ENCODE measurements at regions not wholly inside any gene's neighbourhood (a gene's known extent, or its start where the extent isn't known, plus 50 kb on each side); places are given as distances from the start of the nearest gene placed in this dataset.
"Not testable (repeated sequence)": the region's sequence is repeated elsewhere in the genome, so short reads cannot be mapped to it uniquely, and the experiment has no call there.

DNA sequence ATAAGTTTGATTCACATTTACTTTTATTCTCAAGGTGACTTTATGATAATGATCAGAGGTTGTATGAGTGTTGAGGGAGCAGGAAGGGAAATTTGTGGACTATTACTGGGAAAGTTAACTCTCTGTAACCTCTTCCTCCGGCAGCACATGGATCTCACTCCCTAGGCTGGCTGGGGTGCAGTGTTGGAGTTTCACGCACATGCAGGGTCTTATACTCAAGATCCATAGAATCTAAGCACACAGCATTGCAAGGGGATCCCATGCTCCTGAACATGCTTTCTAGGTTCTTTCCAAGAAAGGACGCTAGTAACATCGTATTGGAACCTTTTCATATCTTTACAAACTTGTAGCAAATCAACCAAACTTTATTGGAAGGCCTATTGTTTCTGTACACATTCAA, 757.6 kb upstream of the TPTE start:
- Mint-ChIP-seq H3K4me3 (no peak overlapping the region), H3K36me3 (no peaks in the 10 kb centered on the region), H3K9me3 (no peaks in the 10 kb centered on the region)

GRCh38 chr21:9764294-9764693, 757.1 kb upstream of the TPTE start:
- not testable (repeated sequence) for H3K4me1 Mint-ChIP-seq, H3K9me3 Mint-ChIP-seq, H3K4me3 Mint-ChIP-seq, H3K36me3 Mint-ChIP-seq, H3K27ac Mint-ChIP-seq, H3K27me3 Mint-ChIP-seq

More for the DNA sequence above, 757.6 kb upstream of the TPTE start:
- no peaks in the 10 kb centered on the region for H3K27me3 Mint-ChIP-seq
- H3K4me1 Mint-ChIP-seq: no peaks in the 10 kb centered on the region
- no peak overlapping the region for H3K27ac Mint-ChIP-seq

- not testable (repeated sequence) for H3K9me3 Mint-ChIP-seq, H3K4me1 Mint-ChIP-seq, H3K36me3 Mint-ChIP-seq, H3K27me3 Mint-ChIP-seq, H3K27ac Mint-ChIP-seq, H3K4me3 Mint-ChIP-seq
These were observed 755.8 kb upstream of the TPTE start for GRCh38 chr21:9765538-9765937.

- H3K27ac Mint-ChIP-seq, H3K4me3 Mint-ChIP-seq, H3K27me3 Mint-ChIP-seq, H3K9me3 Mint-ChIP-seq, H3K4me1 Mint-ChIP-seq, H3K36me3 Mint-ChIP-seq: not testable (repeated sequence)
These were observed 754.3 kb upstream of the TPTE start for GRCh38 chr21:9766890-9767591.

DNA sequence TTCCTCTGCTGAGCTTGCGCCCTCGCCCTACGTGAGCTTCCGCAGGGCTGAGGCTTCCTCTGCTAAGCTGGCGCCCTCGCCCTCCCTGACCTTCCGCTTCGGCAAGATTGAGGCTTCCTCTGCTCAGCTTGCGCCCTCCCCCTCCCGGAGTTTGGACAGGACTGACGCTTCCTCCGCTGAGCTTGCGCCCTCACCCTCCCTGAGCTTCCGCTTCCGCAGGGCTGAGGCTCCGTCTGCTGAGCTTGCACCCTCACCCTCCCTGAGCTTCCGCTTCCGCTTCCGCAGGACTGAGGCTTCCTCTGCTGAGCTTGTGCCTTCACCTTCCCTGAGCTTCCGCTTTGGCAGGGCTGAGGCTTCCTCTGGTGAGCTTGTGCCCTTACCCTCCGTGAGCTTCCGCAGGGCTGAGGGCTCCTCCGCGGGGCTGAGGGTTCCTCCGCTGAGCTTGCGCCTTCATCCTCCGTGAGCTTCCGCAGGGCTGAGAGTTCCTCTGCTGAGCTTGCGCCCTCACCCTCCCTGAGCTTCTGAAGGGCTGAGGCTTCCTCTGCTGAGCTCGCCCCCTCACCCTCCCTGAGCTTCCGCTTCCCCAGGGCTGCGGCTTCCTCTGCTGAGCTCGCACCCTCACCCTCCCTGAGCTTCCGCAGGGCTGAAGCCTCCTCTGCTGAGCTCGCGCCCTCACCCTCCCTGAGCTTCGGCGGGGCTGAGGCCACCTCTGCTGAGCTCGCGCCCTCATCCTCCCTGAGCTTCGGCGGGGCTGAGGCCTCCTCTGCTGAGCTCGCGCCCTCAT, 753.6 kb upstream of the TPTE start:
- Mint-ChIP-seq H3K9me3 (no peaks in the 10 kb centered on the region), H3K27me3 (no peaks in the 10 kb centered on the region), H3K4me1 (no peaks in the 10 kb centered on the region), H3K36me3 (no peaks in the 10 kb centered on the region), H3K4me3 (no peak overlapping the region), H3K27ac (no peak overlapping the region)

DNA sequence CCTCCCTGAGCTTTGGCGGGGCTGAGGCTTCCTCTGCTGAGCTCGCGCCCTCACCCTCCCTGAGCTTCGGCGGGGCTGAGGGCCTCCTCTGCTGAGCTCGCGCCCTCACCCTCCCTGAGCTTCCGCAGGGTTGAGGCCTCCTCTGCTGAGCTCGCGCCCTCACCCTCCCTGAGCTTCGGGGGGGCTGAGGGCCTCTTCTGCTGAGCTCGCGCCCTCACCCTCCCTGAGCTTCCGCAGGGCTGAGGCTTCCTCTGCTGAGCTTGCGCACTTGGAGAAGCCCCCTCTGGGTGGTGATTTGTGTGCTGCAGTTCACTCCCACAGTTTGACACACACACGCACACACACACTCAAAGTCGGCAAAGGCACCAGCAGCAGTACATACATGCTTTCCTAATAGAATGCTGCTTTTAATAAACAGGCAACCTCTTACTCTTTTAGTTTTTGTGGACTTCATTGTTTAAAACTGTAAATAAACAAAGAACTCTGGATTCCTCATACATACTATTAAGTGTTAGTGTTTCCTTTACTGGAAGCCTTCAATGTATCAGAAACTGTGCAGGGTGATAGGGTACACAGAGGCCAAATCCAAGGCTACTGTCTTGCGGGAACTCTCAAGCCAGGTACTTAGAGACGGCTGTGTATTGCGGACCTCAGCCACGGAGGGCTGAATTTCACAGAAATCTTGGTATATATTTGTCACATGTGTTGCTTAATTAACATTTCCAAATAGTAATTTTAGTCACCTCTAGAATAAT, 752.8 kb upstream of the TPTE start:
- H3K27me3 Mint-ChIP-seq, H3K4me1 Mint-ChIP-seq, H3K4me3 Mint-ChIP-seq, H3K36me3 Mint-ChIP-seq, H3K9me3 Mint-ChIP-seq, H3K27ac Mint-ChIP-seq: not testable (repeated sequence)

GRCh38 chr21:9769131-9769498, 752.3 kb upstream of the TPTE start:
- H3K4me3 Mint-ChIP-seq, H3K27ac Mint-ChIP-seq, H3K4me1 Mint-ChIP-seq, H3K27me3 Mint-ChIP-seq, H3K9me3 Mint-ChIP-seq, H3K36me3 Mint-ChIP-seq: not testable (repeated sequence)

DNA sequence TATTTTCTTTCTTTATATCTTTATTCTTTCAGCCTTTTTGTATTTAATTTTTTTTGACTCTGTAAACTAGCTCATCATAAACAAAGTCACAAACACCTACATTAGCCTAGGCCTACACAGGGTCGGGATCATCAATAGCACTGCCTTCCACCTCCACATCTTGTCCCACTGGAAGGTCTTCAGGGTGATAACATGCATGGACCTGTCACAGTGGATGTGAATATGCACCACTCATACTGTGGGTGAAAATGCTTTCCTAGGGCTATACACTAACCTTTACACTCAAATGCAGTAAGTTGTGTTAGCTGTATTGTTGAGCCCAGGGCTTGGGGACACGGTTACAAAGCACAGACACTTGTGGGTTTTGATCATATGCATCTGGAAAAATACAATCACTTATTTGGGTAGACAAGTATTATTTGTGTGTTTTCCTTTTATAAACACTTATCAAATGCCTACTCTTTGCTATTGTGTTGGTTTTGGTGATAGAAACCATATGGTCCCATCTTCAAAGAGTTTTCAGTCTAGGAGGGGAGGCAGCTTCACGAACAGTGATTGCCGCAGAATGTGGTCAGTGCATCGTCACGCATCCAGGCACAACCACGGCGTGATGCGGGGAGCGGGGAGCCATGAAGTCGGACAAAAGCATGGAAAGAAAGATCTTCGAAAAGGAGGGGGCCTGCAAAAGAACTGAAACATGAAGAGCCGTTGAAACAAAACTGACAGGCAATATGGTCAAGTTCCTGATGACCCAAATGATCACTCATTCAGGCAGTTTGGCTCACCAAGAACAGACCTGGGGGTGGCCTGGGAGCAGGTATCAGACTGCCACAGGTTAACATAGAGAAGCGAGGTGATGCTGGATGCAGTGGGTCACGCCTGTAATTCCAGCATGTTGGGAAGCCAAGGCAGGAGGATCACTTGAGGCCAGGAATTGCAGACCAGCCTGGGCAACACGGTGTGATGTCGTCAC, 751.4 kb upstream of the TPTE start:
- H3K27me3 Mint-ChIP-seq, H3K4me3 Mint-ChIP-seq, H3K27ac Mint-ChIP-seq, H3K36me3 Mint-ChIP-seq, H3K4me1 Mint-ChIP-seq, H3K9me3 Mint-ChIP-seq: not testable (repeated sequence)

DNA sequence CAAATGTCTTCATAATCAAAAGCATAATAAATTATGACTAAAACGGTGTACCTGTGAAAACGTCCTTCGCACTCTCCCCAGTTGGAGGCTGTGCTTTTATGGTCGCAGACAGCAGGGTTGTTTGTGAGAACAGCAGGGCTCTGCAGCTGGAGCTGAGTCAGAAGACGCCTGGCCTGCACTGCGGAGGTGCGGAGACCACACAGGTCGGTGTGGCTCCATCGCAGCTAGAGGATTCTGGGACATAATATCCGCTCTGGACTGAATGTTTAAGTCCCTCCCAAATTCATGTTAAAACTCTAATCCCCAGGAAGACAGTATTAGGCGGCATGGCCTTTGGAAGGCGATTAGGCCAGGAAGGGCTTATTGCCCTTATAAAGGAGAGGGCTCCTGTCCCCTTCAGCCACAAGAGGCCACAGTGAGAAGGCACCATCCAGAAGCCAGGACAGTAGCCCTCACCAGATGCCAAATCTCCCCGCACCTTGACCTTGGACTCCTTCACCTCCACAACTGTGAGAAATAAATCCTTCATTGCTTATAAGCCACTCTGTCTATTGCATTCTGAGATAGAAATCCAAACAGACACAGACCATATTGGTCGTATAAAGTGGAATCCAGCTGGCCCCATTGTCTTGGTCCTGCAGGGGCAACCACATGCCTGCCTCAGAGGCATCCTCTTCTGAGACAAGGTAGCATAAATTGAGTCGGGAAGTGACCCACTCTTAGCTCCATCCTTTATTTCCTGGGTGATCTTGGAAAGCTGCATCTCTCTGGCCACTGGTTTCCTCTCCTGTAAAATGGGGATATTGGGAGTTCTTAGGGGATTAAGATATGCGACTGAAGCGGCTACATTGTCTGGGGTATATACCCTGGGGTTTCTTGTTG, 749.7 kb upstream of the TPTE start:
- peaks cover 4 to 16% (median 8%) of the 10 kb centered on the region in 3 donors for H3K9me3 Mint-ChIP-seq
- H3K27me3 Mint-ChIP-seq, H3K4me3 Mint-ChIP-seq, H3K27ac Mint-ChIP-seq, H3K36me3 Mint-ChIP-seq, H3K4me1 Mint-ChIP-seq: not testable (repeated sequence)

- Mint-ChIP-seq H3K4me3 (no peak overlapping the region), H3K4me1 (no peaks in the 10 kb centered on the region), H3K9me3 (peaks cover 4 to 18% (median 10%) of the 10 kb centered on the region in 3 donors), H3K27ac (no peak overlapping the region), H3K36me3 (peaks cover 3% of the 10 kb centered on the region), H3K27me3 (no peaks in the 10 kb centered on the region)
These were observed 749.1 kb upstream of the TPTE start for GRCh38 chr21:9772348-9772672.

- H3K36me3 Mint-ChIP-seq, H3K4me3 Mint-ChIP-seq, H3K27me3 Mint-ChIP-seq, H3K27ac Mint-ChIP-seq, H3K4me1 Mint-ChIP-seq: not testable (repeated sequence)
- peaks cover 4 to 18% (median 13%) of the 10 kb centered on the region in 3 donors for H3K9me3 Mint-ChIP-seq
These were observed 748.4 kb upstream of the TPTE start for GRCh38 chr21:9772877-9773420.

DNA sequence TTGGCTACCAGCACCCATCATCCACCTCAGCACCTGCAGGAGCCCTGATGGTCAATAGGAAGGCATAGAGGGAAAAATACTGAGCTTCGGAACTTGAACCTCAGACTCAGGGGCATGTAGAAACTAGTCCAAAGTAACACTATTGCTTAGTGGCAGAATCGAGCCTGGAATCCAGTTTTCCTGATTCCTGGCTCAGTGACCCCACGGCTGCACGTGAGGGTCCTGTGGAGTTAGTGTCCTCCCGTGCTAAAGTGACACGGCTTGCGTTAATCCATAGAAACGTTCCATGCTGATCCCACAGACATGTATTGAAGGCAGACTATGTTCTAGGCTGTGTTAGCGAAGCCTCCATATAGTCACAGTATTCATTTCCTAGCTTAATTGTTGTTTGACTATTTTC, 747.0 kb upstream of the TPTE start:
- Mint-ChIP-seq H3K27ac (no peak overlapping the region), H3K4me1 (no peaks in the 10 kb centered on the region), H3K27me3 (no peaks in the 10 kb centered on the region), H3K9me3 (peaks cover 7 to 22% (median 16%) of the 10 kb centered on the region in 3 donors), H3K36me3 (peaks cover 6% of the 10 kb centered on the region), H3K4me3 (no peak overlapping the region)

GRCh38 chr21:9774901-9775593, 746.3 kb upstream of the TPTE start:
- H3K9me3 Mint-ChIP-seq: peaks cover 7 to 22% (median 16%) of the 10 kb centered on the region in 3 donors
- H3K36me3 Mint-ChIP-seq, H3K27me3 Mint-ChIP-seq, H3K4me1 Mint-ChIP-seq, H3K27ac Mint-ChIP-seq: not testable (repeated sequence)
- H3K4me3 Mint-ChIP-seq: peak overlapping the region in 1 of 4 donors; percentile 9

Measured in IgD-negative memory B cell (primary cell).